HTR-8/SVneo (cell line): ENCODE measurements at regions not wholly inside any gene's neighbourhood (a gene's known extent, or its start where the extent isn't known, plus 50 kb on each side); places are given as distances from the start of the nearest gene placed in this dataset.

Source experiments
- DNase-seq: peaks from one replicate; pipeline ENCODE4 v3.0.0; 2011; ENCODE audit warnings: low spot score, mixed read lengths; ENCODE audit not compliant: insufficient read length
- FAIRE-seq: peaks from 2 replicates; lab custom pipeline; 2011; peaks lifted over from hg19 to GRCh38; lab: Jason Lieb, UNC

DNA sequence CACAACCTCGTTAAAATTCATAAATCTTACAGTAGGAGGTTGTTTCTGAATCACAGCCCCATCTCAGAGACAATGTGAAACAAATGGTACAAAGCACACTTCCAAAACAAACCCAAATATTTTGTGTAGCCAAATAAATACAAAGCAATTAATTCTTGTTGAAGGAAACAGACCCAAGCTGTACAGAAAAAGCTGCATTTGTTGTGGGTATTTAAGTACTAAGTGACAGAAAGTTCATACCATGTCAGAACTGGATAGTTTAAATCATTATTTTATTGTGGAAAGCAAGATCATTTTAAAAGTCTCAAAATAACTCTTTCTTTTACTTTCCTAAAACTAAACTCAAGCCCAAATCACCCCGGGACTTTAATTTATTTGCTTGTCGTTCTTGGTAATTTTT, 570.7 kb downstream of the ELAVL2 start:
- FAIRE-seq (no peak), DNase-seq (no peak)

- DNase-seq (no peak), FAIRE-seq (no peak)
Observed at GRCh38 chr9:23258569-23258968, 567.5 kb downstream of the ELAVL2 start.

DNA sequence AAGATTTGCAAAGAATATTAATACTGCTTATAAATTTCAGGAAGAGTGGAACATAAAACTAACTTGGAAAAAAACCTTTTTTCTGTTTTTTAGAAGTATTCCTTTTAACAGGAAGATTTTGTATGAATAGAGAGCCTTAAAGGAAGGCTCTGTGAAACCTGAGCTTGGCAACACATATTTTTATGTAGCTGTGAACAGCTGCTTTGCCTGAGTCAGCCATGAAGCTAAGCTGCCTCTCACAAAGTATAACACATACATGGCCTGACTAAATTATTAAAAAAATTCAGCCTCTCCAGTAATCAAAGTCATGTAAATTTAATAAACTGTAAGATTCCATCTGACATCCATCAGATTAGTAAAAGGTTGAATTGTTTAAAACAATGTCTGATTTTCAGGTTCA, 547.5 kb downstream of the ELAVL2 start:
- FAIRE-seq: no peak
- no peak for DNase-seq

GRCh38 chr9:23287390-23287789, 538.6 kb downstream of the ELAVL2 start:
- no peak for DNase-seq
- no peak for FAIRE-seq

DNA sequence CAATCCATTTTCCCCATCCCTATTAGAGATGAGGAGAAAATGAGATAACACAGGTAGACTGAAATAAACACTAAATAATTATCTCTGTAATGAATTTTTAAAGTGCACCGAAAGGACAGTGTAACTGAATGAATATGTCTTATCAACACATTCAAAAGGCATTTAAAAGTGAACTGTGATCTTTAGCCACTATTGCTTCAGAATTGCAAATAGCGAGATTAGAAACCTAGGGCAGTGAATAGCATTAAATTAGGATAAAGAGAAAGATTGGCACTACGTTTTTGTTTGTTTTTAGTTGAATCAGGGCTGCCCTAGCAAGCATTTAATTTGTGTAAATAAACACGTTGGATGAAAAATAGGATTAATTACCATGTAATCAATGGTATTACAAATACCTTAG, 537.5 kb downstream of the ELAVL2 start:
- DNase-seq: no peak
- no peak for FAIRE-seq

DNA sequence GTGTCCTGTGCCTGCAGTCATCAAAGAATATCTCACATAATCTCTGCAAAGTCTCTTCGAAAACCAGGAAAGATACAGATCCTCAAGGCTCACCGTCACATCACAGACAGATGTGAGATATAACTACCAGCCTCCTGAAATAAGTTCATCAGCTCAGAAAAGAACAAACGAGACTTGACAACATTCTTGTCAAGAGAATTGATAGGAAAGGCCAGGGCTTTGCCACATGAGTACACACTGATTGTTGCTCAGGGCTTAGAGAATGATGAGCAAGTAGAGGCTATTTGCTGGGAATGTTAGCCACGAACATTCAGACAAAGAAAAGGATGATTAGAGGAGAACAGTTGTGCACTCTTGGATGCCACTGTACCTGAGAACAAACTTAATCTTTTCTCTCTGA, 535.1 kb downstream of the ELAVL2 start:
- no peak for FAIRE-seq
- DNase-seq: no peak

DNA sequence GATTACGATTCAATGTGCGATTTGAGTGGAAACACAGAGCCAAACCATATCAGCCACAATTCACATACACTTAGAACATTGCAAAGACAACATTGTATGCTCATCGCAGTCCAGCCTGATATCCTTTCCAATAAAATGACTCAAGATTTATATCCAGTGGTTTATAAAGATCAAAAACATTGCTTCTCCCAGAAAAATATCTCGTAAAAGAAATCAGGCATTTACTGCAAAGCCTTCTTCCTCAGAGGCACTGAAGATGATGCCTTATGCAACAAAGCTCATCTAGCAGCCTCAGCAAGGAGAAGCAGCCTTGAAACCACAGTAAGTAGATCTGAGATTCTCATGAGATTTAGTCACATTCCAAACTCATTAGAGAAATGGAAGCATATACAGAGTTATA, 523.8 kb downstream of the ELAVL2 start:
- DNase-seq (no peak), FAIRE-seq (no peak)

GRCh38 chr9:23306731-23307130, 519.3 kb downstream of the ELAVL2 start:
- FAIRE-seq: no peak
- DNase-seq: no peak

DNA sequence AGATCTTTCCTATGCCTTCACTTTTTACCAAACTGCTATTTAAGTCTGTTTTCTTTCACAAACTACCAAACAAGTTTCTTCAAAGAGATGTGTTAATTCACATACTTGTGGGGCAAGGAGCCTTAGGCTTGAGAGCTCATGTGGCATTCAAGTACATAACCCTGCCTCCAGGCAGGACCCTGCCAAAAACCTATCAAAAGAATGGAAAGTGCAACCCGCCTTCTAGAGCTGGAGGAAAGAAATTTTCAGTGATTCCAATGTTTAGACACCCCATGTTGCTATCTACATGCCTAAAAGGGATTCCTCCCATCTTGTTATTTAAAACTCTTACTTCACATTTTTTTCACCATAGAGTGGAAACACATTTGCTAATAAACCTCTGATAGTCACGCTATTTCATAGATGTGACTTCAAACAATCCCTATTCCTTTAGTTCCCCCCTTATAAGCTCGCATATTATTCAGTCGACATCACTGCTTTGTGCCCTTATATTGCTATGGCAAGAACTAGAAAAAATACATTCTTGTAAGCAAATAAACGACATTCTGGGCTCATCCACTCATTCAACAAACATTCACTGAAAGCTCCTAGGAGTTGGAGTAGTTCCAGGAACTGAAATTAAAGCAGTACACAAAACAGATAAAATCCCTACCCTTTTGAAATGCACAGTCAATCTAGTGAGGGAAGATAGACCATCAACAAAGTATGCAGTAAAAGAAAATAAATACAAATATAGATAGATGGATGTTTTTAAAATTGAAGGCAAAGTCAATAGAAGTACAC, 518.1 kb downstream of the ELAVL2 start:
- DNase-seq (no peak), FAIRE-seq (no peak)

- FAIRE-seq (no peak), DNase-seq (no peak)
Observed at GRCh38 chr9:23309800-23310199, 516.2 kb downstream of the ELAVL2 start.

DNA sequence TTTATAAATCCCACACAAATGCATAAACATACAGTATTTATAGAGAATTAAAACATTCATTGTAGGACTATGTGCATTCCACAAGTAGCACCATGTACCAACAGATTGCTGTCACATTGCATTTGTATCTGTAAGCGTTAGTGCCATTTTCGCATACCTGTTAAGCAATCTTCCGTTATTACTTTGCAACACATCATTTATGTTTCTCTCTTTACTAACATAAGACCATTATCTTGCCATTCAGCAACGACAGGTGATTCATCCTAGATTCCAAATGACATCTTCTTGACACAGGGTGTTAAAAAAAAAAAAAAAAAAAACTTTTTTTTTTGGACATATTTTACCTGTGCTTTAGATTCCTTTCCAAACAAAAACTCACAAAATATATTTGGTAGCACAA, 511.8 kb downstream of the ELAVL2 start:
- FAIRE-seq (no peak), DNase-seq (no peak)

DNA sequence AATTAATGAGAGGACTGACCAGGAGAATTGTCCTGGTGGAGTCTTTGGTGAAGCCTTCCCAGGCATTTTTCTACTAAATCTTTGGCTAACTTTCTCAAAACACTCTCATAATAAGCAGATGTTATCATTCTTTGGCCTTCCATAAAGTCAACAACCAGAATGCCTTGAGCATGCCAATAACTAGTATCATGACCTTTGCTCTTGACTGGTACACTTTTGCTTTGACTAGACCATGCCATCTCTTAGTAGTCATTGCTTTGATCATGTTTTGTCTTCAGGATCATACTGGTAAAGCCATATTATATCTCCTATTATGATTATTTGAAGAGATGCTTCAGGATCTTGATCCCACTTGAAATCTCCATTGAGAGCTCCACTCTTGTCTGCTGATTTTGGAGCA, 506.9 kb downstream of the ELAVL2 start:
- FAIRE-seq: no peak
- DNase-seq: no peak

DNA sequence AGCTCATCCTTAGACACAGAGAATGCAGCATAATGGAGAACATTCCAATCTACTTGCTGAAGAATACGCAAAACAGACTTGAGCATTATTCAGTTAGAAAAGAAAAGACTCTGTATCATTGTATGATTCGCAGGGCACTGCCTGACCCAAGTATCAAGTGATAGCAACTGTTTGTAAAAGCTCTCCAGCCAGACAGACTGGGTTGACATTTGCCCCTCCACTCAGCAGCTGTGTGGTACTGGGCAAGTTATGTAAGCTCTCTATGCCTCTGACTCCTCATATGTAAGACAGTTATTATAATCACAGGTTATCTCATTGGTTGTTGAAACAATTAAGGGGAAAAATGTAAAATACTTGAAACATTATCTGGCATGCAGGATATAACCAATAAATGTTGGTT, 505.0 kb downstream of the ELAVL2 start:
- DNase-seq (no peak), FAIRE-seq (no peak)

- FAIRE-seq: no peak
- no peak for DNase-seq
Observed at GRCh38 chr9:23322392-23322791, 503.6 kb downstream of the ELAVL2 start.

GRCh38 chr9:23324511-23324910, 501.5 kb downstream of the ELAVL2 start:
- DNase-seq (no peak), FAIRE-seq (no peak)

DNA sequence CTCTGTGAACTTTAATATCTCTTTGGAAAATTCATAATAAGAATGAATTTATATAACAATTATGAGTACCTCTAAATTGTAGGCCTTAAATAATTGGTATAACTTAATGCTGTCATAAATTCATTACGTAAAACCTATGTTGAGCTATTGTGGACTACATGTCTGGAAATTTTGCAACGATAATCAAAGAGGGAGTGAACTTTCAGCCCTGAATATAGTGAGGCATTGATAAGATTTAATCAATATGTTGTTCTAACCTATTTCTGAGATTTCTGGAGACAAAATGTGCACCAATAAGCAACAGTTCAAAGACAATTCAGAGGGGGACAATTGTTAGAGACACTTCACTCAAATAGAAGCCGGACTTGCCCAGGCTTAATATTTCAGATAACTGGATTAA, 499.4 kb downstream of the ELAVL2 start:
- DNase-seq (no peak), FAIRE-seq (no peak)

GRCh38 chr9:23341346-23341745, 484.7 kb downstream of the ELAVL2 start:
- FAIRE-seq: no peak
- DNase-seq: no peak

DNA sequence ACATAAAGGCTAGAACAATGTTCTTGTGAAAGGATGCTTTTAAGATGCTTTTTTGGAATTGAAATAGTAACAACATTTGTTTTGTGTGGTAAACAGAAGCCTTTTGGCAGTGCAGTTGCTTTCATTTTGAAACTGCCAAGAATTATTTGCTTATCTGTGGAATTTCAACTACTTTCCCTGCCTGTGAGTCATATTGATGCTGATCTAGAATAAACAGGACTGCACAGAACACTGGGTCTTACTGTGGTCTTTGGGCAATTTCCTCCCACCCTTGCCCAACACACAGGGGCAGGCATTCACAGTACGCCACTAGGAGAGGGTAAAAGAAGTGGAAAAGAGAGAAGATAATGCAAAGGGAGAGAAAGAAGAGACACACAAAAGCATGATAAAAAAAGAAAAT, 483.7 kb downstream of the ELAVL2 start:
- peak; percentile 3 for DNase-seq

DNA sequence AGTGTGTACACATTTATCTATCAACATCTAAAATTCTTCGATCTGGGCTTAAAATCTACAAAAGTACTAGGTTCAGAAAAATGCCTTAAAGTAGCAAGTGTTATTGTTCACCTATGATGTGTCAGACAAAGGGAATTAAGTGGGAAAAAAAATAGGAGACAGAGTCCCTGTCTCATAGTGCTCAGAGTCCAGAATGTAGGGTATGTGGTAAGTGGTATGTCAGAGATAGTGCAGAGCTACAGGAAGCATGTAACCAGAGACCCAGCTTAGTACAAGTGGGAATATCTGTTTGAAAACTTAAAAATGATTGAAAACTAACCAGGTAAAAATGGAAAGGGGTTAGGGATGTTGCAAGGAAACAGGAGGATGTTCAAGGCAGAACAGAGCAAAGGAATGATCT, 482.8 kb downstream of the ELAVL2 start:
- FAIRE-seq (no peak), DNase-seq (no peak)

More for the DNA sequence above, 483.7 kb downstream of the ELAVL2 start:
- FAIRE-seq: no peak

DNA sequence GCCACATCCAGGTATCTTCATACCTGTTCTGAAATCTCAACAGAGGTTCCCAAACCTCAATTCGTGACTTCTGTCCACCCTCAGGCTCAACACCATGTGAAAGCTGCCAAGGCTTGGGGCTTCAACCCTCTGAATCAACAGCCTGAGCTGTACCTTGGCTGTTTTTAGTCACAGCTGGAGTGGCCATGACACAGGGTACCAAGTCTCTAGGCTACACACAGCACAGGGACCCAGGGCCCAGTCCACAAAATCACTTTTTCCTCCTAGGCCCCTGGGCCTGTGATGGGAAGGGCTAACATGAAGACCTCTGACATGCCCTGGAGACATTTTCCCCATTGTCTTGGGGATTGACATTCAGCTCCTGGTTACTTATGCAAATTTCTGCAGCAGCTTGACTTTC, 464.9 kb downstream of the ELAVL2 start:
- no peak for FAIRE-seq

GRCh38 chr9:23372703-23373102, 453.3 kb downstream of the ELAVL2 start:
- DNase-seq (no peak), FAIRE-seq (no peak)

More for the DNA sequence above, 464.9 kb downstream of the ELAVL2 start:
- no peak for DNase-seq

DNA sequence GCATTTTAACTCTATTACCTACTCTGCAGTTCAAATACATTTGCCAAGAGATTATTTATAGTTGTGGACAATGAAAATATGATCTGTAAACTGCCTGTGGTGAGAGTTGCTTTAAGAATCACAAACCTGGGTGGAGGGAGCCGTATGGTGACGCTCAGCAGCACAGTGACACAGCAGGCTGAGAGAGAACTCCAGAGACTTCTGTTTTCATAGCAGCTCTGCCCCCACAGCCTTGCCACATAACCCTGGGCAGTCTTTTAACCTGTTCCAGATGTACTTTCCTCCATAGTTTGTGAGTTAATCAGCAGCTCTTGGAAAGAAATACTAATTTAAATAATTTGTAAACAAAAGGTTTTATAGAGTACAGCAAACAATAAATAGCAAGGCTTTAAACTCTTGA, 450.5 kb downstream of the ELAVL2 start:
- no peak for DNase-seq
- no peak for FAIRE-seq
